BJ (cell line): ENCODE measurements at regions not wholly inside any gene's neighbourhood (a gene's known extent, or its start where the extent isn't known, plus 50 kb on each side); places are given as distances from the start of the nearest gene placed in this dataset.
"Not testable (repeated sequence)": the region's sequence is repeated elsewhere in the genome, so short reads cannot be mapped to it uniquely, and the experiment has no call there.

Experiments used
- CTCF ChIA-PET: fragments of 350-600 bp; formaldehyde crosslinking; extraction: SDS; loops from one replicate; lab custom pipeline; 2021; ENCODE audit warnings: antibody characterized with exemption, inconsistent platforms; lab: Yijun Ruan, JAX
- POLR2A ChIA-PET: fragments of 300-600 bp; sonication (Branson Sonifier 250); formaldehyde crosslinking; extraction: SDS; loops from one replicate; lab custom pipeline; 2021; ENCODE audit warnings: antibody characterized with exemption; lab: Charles Lee
- DNase-seq: peaks from one replicate; pipeline ENCODE4 v3.0.0-alpha.2; 2011; ENCODE audit warnings: low read depth
- H3K27me3 ChIP-seq: 2 replicates; pipeline ENCODE4 v1.6.0; 2011; ENCODE audit warnings: low read length; ENCODE audit not compliant: control insufficient read depth, insufficient read depth
- H3K36me3 ChIP-seq: 2 replicates; pipeline ENCODE4 v1.5.1; 2011; ENCODE audit warnings: low read length; ENCODE audit not compliant: control insufficient read depth, insufficient read depth
- H3K4me3 ChIP-seq: 2 replicates; pipeline ENCODE4 v1.5.1; 2011; ENCODE audit warnings: low read depth, mild to moderate bottlenecking, control low read depth, low read length
- TF ChIP-seq, protein P1 (sequence below): IDR thresholded peaks from 2 replicates; pipeline ENCODE4 v1.5.1; 2011; ENCODE audit warnings: low read depth, mild to moderate bottlenecking, control low read depth, inconsistent platforms, low read length, moderate library complexity; ENCODE audit not compliant: insufficient read depth

DNA sequence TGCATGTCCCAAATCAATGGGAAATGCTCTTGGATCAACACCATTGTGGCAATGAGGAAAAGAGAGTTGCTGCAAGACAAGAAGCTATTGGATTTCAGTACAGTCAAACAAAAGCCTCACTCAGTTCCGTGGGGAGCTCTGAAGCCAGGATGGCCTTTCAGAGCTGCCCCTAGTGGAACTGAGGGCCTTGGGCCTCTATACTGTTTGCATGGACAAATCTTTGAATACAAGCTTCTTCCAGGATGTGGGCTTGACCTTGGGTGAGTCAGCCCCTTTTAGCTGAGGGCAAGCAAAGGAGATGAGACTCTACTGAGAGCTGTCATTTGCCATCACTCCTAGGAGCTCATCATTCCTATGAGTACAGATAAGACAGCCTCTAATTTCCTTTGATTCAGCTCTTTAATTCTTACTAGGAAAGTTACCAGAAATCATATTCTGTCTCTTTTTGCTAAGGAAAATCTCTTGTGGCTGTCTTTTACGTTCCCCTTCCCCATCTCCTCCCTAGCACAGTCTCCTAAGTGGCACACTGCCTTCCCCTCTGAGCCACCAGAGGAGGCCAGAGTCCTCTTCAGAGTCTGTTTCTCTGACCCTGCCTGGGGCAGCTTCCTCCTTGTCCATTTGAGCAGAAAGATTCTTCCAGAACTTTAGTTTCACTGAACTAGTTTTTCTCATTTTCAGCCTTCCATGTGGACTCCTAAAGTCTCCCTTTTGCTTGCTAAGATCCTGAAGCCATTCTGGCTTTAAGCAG is 168.8 kb upstream of the POC5 start:
- Histone ChIP-seq H3K36me3 (no peaks in the 10 kb centered on the region), H3K4me3 (no peak overlapping the region), H3K27me3 (no peaks in the 10 kb centered on the region)
- no peak for DNase-seq
- ChIA-PET CTCF (no interaction called here), POLR2A (no interaction called here)
- TF ChIP-seq, protein P1, sequence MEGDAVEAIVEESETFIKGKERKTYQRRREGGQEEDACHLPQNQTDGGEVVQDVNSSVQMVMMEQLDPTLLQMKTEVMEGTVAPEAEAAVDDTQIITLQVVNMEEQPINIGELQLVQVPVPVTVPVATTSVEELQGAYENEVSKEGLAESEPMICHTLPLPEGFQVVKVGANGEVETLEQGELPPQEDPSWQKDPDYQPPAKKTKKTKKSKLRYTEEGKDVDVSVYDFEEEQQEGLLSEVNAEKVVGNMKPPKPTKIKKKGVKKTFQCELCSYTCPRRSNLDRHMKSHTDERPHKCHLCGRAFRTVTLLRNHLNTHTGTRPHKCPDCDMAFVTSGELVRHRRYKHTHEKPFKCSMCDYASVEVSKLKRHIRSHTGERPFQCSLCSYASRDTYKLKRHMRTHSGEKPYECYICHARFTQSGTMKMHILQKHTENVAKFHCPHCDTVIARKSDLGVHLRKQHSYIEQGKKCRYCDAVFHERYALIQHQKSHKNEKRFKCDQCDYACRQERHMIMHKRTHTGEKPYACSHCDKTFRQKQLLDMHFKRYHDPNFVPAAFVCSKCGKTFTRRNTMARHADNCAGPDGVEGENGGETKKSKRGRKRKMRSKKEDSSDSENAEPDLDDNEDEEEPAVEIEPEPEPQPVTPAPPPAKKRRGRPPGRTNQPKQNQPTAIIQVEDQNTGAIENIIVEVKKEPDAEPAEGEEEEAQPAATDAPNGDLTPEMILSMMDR = no peak

DNA sequence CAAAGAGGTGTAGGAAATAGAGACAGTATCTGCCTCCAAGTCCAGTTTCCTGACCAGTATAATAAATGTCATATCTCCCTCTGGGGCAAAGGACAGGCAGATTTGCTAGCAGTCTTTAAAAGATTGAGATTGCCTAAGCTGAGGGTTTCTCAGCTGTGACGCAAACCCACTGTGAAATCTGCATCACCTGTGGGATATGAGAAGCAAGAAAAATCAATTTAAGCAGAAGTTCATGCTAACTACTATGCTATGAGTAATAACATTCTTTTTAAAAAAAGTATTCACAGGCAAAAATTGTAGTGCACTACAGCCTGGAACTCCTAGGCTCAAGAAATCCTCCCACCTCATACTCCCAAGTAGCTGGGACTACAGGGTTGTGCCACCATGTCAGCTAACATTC is 168.1 kb upstream of the POC5 start:
- no peak for DNase-seq
- Histone ChIP-seq H3K36me3 (no peaks in the 10 kb centered on the region), H3K27me3 (no peaks in the 10 kb centered on the region), H3K4me3 (no peak overlapping the region)
- ChIA-PET CTCF (no interaction called here), POLR2A (no interaction called here)
- TF ChIP-seq, protein P1 = no peak

DNA sequence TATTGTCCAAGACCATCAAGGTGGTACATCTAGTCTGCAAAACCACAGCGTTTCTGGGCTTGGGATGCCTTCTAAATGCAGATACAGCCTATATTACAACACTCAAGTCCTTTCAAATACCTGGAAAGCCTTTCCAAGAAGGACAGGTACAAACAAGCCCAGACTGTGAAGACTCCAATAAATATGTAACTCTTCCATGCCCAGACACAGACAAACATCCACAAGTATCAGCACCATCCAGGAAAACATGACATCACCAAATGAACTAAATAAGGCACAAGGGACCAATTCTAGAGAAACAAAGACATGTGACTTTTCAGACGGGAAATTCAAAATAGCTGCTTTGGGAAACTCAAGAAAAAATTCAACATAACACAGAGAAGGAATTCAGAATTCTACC is 152.7 kb upstream of the POC5 start:
- Histone ChIP-seq H3K4me3 (no peak overlapping the region), H3K36me3 (no peaks in the 10 kb centered on the region), H3K27me3 (no peaks in the 10 kb centered on the region)
- CTCF ChIA-PET = no interaction called here
- DNase-seq = no peak
- POLR2A ChIA-PET = no interaction called here
- TF ChIP-seq, protein P1 = no peak

DNA sequence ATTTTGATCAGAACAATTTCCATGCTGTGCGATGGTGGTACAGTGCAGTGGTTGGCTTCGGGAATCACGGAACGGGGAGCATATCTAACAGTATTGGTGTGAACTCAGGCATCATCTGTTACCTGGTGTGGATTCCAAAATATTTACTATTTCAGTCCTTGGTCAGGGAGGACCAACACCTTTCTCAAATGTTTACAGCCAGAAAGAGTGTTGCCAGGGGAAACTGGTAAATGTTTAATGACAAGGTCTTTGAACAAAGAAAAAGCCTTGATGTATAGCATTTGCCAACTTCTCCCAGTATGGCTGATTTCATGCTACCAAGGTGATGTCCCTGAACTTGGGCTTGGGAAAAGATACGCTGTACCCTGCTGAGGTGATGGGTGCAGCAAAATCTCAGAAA is 145.6 kb upstream of the POC5 start:
- POLR2A ChIA-PET = no interaction called here
- no peaks in the 10 kb centered on the region for H3K27me3 ChIP-seq
- no peaks in the 10 kb centered on the region for H3K36me3 ChIP-seq
- CTCF ChIA-PET = no interaction called here
- TF ChIP-seq, protein P1 = no peak
- H3K4me3 ChIP-seq = no peak overlapping the region
- no peak for DNase-seq

DNA sequence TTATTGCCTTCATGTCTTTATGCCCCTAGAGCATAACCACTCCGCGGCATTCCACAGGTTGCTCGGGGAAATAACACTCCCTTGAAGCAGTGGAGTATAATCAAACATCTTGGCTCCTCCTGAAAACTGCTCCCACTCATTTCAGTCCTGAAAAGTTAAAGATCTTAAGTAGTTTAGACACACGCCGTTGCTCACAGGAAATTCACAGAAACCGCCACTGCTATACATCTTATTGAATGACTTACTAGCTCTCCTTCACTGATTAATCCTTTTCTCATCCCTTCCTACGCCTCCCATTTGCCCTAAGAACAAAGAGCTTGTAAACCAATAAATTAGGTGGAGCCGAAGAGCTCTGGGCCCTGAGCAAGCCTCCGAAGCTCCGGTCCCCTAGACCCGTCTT is 142.4 kb upstream of the POC5 start:
- CTCF ChIA-PET, H3K36me3 ChIP-seq, H3K27me3 ChIP-seq, H3K4me3 ChIP-seq, DNase-seq, POLR2A ChIA-PET: not testable (repeated sequence)

DNA sequence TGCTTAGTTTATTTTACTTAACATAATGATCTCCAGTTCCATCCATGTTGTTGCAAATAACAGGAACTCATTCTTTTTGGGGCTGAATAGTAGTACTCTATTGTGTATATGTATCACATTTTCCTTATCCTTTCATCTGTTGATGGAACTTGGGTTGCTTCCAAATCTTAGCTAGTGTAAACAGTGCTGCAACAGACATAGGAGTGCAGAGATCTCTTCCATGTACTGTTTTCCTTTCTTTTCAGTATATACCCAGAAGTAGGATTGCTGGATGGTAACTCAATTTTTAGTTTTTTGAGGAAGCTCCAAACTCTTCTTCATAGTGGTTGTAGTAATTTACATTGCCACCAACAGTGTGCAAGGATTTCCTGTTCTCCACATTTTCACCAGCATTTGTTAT is 138.8 kb upstream of the POC5 start:
- no peak for DNase-seq
- Histone ChIP-seq H3K27me3 (no peaks in the 10 kb centered on the region), H3K36me3 (no peaks in the 10 kb centered on the region), H3K4me3 (no peak overlapping the region)
- ChIA-PET CTCF (no interaction called here), POLR2A (no interaction called here)
- TF ChIP-seq, protein P1 = no peak
